Activated CD4-positive, alpha-beta T cell treated with anti-CD3 and anti-CD28 coated beads for 48 hours (primary cell): ENCODE measurements at regions not wholly inside any gene's neighbourhood (a gene's known extent, or its start where the extent isn't known, plus 50 kb on each side); places are given as distances from the start of the nearest gene placed in this dataset.

ENCODE experiments used
- DNase-seq: peaks from one replicate; pipeline ENCODE4 v3.0.0-alpha.2; 2020

- DNase-seq: no peak
These were observed 64.6 kb downstream of the LINC01488 start for GRCh38 chr11:69545976-69546617.

GRCh38 chr11:69546735-69547370, 65.4 kb downstream of the LINC01488 start:
- DNase-seq: peak; percentile 79

DNA sequence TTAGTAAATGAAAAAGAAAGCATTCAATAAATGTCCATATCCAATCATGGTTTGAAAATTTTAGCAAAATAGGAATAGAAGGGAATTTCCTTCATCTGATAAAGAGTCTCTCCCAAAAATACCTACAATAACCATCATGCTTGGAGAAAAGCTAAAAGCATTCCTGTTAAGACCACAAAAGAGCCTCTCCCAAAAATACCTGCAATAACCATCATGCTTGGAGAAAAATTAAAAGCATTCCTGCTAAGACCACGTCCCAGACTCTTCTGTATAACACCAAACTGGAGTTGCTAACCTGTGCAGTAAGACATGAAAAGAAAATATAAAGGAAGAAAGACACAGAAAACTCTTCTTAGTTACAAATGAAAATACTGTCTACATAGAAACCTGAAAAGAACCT, 69.4 kb downstream of the LINC01488 start:
- DNase-seq: no peak

- DNase-seq: no peak
These were observed 70.5 kb downstream of the LINC01488 start for GRCh38 chr11:69551963-69552362.

DNA sequence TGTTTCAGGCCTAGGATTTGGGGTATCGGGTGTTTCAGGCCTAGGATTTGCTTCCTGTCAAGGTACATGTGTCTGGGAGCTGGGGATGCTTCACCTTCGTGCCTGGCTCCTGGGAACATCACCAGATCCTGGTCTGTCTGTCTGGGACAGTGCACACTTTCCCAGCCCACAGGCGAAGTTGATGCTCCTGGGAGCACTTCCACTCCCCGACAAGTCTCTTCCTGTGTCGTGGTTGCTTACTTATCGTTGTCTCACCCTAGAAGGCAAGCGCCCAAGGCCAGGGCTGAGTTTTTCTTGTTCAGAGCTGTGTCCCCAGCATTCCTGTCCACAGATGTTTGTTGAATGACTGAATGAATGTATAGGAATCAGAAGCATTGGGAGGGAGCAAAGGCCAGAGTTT, 71.5 kb downstream of the LINC01488 start:
- no peak for DNase-seq

DNA sequence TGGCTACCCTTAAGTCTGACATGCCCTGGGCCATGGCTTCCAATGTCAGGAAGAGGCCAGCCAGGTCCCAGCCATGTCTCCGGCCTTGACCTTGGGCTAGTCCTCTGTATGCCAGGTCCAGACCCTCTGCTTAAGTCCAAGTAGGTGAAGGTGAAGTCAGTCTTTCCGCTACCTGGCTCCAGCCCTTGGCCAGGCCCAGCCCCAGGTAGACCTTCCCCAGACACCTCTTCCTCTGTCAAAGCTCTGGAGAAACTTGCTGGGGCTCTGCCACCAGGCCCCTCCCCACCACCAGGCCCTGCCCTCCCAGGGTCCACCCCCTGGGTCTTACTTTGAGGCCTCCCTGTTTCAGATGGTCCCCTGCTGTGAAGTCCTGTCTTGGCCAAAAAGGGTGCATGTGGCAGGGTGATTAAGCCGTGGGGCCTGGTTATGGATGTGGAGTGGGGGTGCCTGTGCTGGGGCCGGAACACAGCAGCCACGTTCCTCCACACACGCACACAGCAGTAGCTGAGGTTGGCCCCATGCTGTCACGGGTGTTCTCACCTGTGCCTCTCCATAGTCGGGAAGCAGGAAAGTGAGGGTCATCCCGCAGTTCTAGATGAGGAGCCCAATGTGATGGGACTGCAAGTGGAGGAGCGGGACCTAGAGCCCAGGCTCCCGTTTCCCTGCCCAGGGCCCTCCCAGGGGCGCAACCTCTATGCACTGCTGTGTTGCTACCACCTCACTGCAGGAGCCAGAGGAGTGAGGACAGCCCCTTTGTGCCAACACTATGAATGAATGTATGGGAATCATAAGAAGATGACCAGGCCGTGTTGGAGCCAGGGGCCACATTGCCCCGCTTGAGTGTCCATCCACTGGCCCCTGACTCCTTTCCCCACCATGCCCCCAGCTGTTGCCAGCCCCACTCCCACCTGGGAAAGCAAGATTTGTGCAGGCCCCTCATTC, 72.2 kb downstream of the LINC01488 start:
- DNase-seq: no peak

GRCh38 chr11:69554849-69555248, 73.4 kb downstream of the LINC01488 start:
- no peak for DNase-seq

- DNase-seq: no peak
These were observed 75.8 kb downstream of the LINC01488 start for GRCh38 chr11:69557266-69557665.

DNA sequence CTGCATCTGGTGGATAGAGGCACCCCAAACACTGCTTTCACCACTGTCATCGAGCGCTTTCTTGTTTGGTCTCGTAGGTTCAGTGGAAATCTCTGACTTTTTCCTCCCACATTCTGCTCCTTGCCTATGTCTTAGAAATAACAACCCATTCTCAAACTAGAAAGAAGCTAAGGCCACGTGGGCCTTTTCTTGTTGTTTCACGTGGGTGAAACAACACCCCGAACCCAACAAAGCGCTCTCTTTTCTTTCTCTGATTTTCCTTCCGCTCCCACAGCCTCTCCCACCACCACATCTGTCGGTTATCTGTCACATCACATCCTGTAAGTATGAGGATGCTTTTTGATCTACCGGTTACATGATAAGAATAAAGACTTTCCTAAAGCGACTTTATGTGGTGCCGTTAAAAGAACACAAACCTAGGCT, 77.1 kb downstream of the LINC01488 start:
- peak; percentile 34 for DNase-seq

DNA sequence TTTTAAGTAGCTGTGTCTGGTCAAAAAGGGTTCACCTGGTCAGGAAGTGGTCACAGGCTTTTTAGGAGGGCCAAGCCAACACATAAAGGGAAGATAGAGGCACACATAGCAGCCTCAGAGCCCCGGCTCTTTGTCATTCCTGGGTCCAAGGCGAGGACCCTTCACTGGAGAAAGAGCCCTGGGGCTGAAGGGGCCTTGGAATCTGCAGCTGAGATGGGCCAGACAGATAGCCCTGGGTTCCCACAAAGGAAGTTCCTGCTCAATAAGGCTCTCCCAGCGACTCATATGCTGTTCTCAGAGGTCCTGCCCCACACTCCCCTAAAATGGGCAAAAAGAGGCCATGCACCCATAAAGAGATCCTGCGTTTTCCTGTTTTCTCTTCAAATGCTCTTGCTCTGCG, 77.7 kb downstream of the LINC01488 start:
- no peak for DNase-seq

GRCh38 chr11:69560141-69560790, 78.8 kb downstream of the LINC01488 start:
- DNase-seq: no peak

GRCh38 chr11:69562302-69562701, 78.7 kb upstream of the CCND1 start:
- no peak for DNase-seq

DNA sequence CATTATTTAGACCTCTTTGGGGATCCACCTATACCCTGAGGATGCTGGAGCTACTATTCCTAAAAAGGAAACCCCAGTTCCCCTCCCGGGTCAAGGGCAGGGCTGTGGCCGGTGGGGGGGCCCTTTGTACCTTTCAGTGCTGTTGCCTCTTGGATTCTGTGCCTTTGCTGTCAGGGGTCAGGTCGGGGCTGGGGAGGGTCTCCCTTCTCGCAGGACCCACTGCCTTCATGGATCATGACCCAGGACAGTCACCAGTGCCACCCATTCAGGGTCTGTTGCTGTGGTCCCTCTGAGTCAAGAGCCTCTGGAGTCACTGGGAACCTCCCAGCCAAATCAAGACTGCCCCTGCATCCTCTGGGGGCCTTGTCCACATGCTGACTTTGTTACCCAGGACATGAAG, 78.1 kb upstream of the CCND1 start:
- no peak for DNase-seq

DNA sequence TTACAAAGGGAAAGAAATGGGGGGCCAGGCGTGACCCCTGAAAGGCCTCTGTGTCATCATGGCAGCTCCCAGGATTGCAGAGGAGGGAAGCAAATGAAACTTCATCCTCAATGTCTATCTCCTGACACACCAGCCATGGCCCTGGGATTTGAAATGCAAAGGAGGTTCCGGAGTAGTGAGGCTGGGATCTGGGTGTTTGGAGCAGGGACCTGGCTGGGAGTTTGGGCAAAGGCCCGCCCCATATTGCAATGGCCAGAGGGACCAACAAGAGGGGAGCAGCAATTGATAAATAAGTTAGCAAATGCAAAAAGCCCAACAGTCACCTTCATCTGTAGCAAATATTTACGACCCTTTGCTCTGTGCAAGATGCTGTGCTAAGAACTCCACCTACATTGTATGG, 77.7 kb upstream of the CCND1 start:
- no peak for DNase-seq

DNA sequence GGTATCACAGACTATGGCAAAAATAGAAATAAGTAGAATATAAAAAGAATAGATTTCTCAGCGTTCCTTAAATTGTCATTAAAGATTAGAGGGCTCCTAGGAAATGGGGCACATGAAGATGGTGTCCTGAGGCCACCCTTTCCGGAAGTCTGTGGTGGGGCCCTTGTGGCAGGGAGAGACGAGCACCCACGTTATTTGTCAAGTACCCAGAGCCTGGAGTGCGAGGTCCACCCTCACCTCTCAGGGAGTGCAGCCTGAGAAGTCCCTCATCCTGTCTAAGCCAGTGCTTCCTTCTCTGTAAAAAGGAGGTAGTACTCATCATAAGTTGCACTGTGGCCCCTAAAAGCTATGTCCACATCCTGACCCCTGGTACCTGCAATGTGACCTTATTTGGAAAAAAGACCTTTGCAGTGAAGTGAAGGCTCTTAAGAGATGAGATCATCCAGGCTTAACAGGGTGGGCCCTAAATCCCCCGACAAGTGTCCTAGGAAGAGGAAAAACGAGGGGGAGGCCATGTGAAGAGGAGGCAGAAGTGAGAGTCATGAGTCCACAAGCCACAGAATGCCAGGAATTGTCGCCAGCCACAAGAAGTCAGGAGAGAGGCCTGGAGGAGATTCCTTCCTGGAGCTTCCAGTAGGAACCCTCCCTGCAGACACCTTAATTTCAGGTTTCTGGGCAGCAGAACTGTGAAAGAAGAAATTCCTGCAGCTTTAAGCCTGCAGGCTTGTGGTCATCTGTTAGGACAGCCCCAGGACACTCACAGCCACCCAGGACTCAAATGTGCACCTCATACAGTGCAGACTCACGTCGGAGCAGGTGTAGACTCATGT, 76.8 kb upstream of the CCND1 start:
- DNase-seq: no peak

DNA sequence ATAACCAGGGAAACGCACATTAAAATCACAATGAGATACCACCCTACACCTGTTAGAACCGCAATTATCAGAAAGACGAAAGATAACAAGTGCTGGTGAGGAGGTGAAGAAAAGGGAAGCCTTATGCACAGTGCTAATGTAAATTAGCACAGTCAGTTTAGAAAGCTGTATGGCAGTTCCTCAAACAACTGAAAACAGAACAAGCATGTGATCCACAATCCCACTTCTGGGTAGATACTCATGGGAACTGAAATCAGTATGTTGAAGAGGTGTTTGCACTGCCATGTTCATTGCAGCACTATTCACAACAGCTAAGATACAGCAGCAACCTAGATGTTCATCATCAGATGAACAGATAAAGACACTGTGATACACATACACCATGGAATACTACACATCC, 75.0 kb upstream of the CCND1 start:
- DNase-seq: no peak

DNA sequence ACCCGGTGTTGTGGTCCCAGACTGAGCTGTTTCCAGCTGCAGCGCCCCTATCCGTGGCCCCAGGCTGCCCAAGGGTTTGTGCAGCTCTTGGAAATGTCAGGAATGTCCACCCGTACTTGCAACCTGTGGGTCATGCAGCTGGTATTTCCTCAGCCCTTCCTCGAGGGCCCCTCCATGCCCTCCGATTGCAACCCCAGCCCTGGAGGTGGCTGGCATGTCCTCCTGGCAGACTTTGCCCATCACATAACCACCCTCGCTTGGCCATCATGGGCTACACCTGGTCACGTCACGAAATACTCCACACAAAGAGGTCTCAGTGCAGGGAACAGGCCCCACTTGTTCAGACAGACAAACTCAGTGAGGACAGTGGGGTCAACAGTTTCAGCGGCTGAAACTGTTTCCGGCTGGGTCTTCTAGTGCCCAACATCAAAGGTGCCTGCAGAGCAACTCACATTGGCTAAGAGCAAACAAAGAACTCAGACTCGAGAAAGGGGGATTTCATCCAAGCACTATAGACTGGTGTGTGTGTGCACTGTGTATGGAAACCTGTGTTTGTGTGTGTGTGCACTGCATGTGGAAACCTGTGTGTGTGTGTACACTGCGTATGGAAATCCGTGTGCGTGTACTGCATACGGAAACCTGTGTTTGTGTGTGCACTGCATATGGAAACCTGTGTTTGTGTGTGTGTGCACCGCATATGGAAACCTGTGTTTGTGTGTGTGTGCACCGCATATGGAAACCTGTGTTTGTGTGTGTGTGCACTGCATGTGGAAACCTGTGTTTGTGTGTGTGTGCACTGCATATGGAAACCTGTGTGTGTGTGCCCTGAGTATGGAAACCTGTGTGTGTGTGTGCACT, 72.8 kb upstream of the CCND1 start:
- no peak for DNase-seq

GRCh38 chr11:69568809-69569097, 72.2 kb upstream of the CCND1 start:
- no peak for DNase-seq

DNA sequence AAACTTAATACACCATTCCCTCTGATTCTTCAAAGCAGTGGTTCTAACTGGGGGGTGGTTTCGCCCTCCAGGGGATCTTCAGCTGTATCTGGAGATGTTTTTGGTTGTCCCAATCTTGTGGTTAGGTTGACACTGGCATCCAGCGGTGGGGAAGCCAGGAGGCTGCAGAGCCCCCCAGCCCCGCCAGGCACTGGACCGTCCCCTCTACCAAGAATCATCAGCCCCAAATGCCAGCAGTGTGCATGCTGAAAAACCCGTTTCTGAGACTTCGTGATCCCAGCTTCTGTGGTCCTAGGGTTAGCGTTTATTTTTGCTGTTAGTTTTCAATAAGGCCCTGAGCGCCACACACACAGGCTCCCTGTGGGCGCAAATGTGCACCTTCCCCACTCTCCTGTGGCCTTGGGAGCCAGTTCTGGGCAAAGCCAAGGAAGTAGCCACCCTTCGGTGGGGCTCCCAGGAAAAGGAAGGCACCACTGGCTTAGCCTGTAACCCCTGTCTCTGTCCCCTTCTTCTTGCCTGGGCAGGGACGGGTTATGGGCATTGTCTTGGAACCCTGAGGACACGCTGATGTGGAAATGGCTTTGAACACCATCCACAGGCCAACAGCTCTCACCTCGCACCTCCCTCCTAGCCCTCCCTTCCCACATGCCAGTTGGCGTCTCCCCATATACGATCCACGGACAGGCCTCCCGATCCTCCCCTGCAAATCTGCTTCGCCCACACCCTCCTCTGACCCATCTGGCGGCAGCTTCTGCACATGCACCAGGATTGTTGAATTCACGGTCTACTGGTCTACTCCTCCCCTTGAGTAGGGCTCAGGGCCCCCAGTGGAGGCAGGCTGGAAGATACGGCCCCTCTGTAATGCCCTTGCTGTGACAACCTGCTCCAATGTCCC, 71.4 kb upstream of the CCND1 start:
- DNase-seq: no peak

GRCh38 chr11:69572233-69572860, 68.6 kb upstream of the CCND1 start:
- no peak for DNase-seq
